Gastroesophageal sphincter (tissue), 4 donors: ENCODE measurements at regions not wholly inside any gene's neighbourhood (a gene's known extent, or its start where the extent isn't known, plus 50 kb on each side); places are given as distances from the start of the nearest gene placed in this dataset.
A peak's percentile ranks its signal among the peaks of the same experiment; 100 is the strongest.

Experiments used
- ATAC-seq: fragments of 150-250 bp; one replicate; pipeline ENCODE4 v1.9.1; 2016; ENCODE audit warnings: mild to moderate bottlenecking, moderate library complexity
- H3K27ac ChIP-seq, 4 donors: fragments of 200-600 bp; sonication (generic) in 3 of 4; 1 replicate in 3 of 4; 2 replicates in 1 of 4; pipeline ENCODE4 v1.5.1; 2016 to 2019
- H3K27me3 ChIP-seq: fragments of 200-600 bp; sonication (generic); one replicate; pipeline ENCODE4 v1.5.1; 2019
- H3K36me3 ChIP-seq, 2 donors: fragments of 200-600 bp; sonication (generic); one replicate each; pipeline ENCODE4 v1.5.1; 2019; ENCODE audit warnings: control low read depth in 1 of 2
- H3K4me1 ChIP-seq, 3 donors: fragments of 200-600 bp; sonication (generic); 1 replicate in 2 of 3; 2 replicates in 1 of 3; pipeline ENCODE4 v1.5.1; 2016 to 2019; ENCODE audit warnings: control low read depth in 2 of 3
- H3K4me3 ChIP-seq, 2 donors: fragments of 200-600 bp; sonication (generic); one replicate each; pipeline ENCODE4 v1.5.1; 2019; ENCODE audit warnings: mild to moderate bottlenecking in 1 of 2, moderate library complexity in 1 of 2
- H3K9me3 ChIP-seq, 3 donors: fragments of 200-600 bp; sonication (generic); one replicate each; pipeline ENCODE4 v1.5.1; 2017 to 2019; ENCODE audit warnings: control low read depth in 2 of 3
- EP300 ChIP-seq: sonication (generic); formaldehyde crosslinking; IDR thresholded peaks from one replicate; pipeline ENCODE4 v1.6.1; 2017; ENCODE audit warnings: antibody characterized with exemption, mild to moderate bottlenecking
- POLR2A ChIP-seq, 2 donors: fragments of 450-650 bp; IDR thresholded peaks; one replicate each; pipeline ENCODE4 v1.6.1; 2017; ENCODE audit warnings: antibody characterized with exemption in 2 of 2, mild to moderate bottlenecking in 2 of 2, moderate library complexity in 1 of 2
- POLR2AphosphoS5 ChIP-seq: sonication (generic); formaldehyde crosslinking; IDR thresholded peaks from one replicate; pipeline ENCODE4 v1.6.1; 2017; ENCODE audit warnings: antibody characterized with exemption
- WGBS, 2 donors: methylation state at CpG; one replicate each; pipeline ENCODE4 v1.1.5; 2018; ENCODE audit warnings: low coverage in 1 of 2; 5-methylcytosine and 5-hydroxymethylcytosine counted together
- TF ChIP-seq, protein P1 (sequence below), 4 experiments: fragments of 200-600 bp in 2 of 4; fragments of 450-650 bp in 2 of 4; sonication (generic) in 1 of 4; IDR thresholded peaks; one replicate each; pipeline ENCODE4 v1.5.1; 2017 to 2019; ENCODE audit warnings: antibody characterized with exemption in 4 of 4, mild to moderate bottlenecking in 2 of 4, moderate library complexity in 2 of 4

GRCh38 chr3:74479915-74480314 lies 134.5 kb downstream of the CNTN3 start:
- no peak overlapping the region for H3K27ac ChIP-seq
- H3K4me1 ChIP-seq = no peaks in the 10 kb centered on the region
- H3K4me3 ChIP-seq = no peak overlapping the region
- H3K36me3 ChIP-seq = no peaks in the 10 kb centered on the region
- no peaks in the 10 kb centered on the region for H3K27me3 ChIP-seq
- H3K9me3 ChIP-seq = no peaks in the 10 kb centered on the region
- TF ChIP-seq EP300 (no peak), POLR2A (IDR thresholded peaks at IDR 0.05) (no peak), POLR2AphosphoS5 (no peak)
- TF ChIP-seq, protein P1, sequence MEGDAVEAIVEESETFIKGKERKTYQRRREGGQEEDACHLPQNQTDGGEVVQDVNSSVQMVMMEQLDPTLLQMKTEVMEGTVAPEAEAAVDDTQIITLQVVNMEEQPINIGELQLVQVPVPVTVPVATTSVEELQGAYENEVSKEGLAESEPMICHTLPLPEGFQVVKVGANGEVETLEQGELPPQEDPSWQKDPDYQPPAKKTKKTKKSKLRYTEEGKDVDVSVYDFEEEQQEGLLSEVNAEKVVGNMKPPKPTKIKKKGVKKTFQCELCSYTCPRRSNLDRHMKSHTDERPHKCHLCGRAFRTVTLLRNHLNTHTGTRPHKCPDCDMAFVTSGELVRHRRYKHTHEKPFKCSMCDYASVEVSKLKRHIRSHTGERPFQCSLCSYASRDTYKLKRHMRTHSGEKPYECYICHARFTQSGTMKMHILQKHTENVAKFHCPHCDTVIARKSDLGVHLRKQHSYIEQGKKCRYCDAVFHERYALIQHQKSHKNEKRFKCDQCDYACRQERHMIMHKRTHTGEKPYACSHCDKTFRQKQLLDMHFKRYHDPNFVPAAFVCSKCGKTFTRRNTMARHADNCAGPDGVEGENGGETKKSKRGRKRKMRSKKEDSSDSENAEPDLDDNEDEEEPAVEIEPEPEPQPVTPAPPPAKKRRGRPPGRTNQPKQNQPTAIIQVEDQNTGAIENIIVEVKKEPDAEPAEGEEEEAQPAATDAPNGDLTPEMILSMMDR (IDR thresholded peaks at IDR 0.05) = no peak
- ATAC-seq = no peak

GRCh38 chr3:74470313-74470712 lies 144.1 kb downstream of the CNTN3 start:
- Histone ChIP-seq H3K4me1 (peaks cover 0 to 11% (median 0%) of the 10 kb centered on the region in 3 donors), H3K36me3 (no peaks in the 10 kb centered on the region), H3K27ac (no peak overlapping the region), H3K9me3 (no peaks in the 10 kb centered on the region), H3K4me3 (no peak overlapping the region), H3K27me3 (no peaks in the 10 kb centered on the region)
- TF ChIP-seq, protein P1 (IDR thresholded peaks at IDR 0.05) = no peak
- TF ChIP-seq EP300 = no peak
- WGBS, 2 donors = 99 to 100% methylated on average over 3 to 4 of the region's 4 CpGs
- ATAC-seq = no peak

DNA sequence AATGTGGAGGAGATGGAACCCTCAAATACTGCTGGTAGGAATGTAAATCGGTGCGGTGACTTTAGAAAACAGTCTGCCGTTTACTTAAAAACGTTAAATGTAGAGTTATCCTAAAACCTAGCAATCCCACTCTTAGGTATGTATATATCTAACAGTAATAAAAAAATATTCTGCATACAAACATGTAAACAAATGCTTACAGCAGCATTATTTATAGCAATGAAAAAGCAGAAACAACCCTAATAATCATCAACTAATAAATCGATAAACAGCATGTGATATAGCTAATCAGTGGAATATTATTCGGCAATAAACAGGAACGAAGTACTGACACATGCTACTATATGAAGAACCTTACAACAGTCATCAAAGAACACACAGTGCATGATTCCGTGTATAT lies 144.7 kb downstream of the CNTN3 start:
- H3K4me1 ChIP-seq = peaks cover 0 to 17% (median 0%) of the 10 kb centered on the region in 3 donors
- 90 to 93% methylated on average over 8 of the region's 8 CpGs for WGBS, 2 donors
- TF ChIP-seq POLR2AphosphoS5 = no peak
- TF ChIP-seq POLR2A (IDR thresholded peaks at IDR 0.05) = no peak
- TF ChIP-seq, protein P1 (IDR thresholded peaks at IDR 0.05) = no peak
- TF ChIP-seq EP300 = no peak
- H3K4me3 ChIP-seq = no peak overlapping the region
- H3K27me3 ChIP-seq = no peaks in the 10 kb centered on the region
- H3K36me3 ChIP-seq = no peaks in the 10 kb centered on the region
- no peak overlapping the region for H3K27ac ChIP-seq
- ATAC-seq = no peak
- no peaks in the 10 kb centered on the region for H3K9me3 ChIP-seq

- ATAC-seq = no peak
- WGBS, 2 donors = 80 to 89% methylated on average over 1 to 3 of the region's 3 CpGs
- Histone ChIP-seq H3K36me3 (no peaks in the 10 kb centered on the region), H3K4me3 (no peak overlapping the region), H3K27me3 (no peaks in the 10 kb centered on the region), H3K9me3 (no peaks in the 10 kb centered on the region), H3K4me1 (peaks cover 0 to 22% (median 0%) of the 10 kb centered on the region in 3 donors), H3K27ac (no peak overlapping the region)
- no peak for TF ChIP-seq POLR2AphosphoS5
- TF ChIP-seq EP300 = no peak
- TF ChIP-seq POLR2A (IDR thresholded peaks at IDR 0.05) = no peak
- TF ChIP-seq, protein P1 (IDR thresholded peaks at IDR 0.05) = no peak
Measured at GRCh38 chr3:74469151-74469550, 145.3 kb downstream of the CNTN3 start.

DNA sequence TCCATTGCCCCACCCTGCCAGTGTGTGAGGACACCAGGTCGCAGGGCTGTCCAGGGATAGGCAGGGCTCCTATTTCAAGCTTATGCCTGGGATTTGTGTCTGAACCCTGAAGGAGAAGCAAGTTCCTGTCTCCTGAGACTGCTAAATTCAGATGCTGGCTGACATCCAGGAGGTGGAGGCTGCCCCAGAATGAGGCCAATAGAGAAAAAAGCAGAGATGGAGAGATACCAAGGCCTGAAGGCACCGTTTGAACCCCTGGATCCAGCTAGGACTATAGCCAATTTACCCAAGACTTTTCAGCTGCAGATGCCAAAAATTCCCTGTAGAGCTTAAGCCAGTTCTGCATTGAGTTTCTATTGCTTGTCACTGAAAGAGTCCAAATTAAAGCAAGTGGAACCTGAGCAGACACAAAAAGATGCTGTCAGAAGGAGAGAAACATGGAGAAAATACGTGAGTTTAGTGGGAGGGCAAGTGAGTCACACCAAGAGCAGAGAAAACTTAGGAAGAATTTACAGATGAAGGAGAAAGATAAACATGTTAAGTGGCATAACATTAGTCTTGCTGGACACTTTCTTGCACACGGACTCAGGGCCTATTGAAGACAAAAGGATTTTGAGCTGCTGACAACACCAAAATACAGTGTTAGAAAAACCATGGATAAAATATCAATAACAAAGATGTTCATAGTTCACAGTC lies 148.6 kb downstream of the CNTN3 start:
- Histone ChIP-seq H3K36me3 (no peaks in the 10 kb centered on the region), H3K27me3 (no peaks in the 10 kb centered on the region), H3K27ac (peak overlapping the region in 2 of 4 donors; percentile 46 to 57), H3K4me3 (no peak overlapping the region), H3K4me1 (peaks cover 0 to 22% (median 0%) of the 10 kb centered on the region in 3 donors), H3K9me3 (no peaks in the 10 kb centered on the region)
- TF ChIP-seq POLR2AphosphoS5 (no peak), EP300 (no peak), POLR2A (IDR thresholded peaks at IDR 0.05) (no peak)
- TF ChIP-seq, protein P1 (IDR thresholded peaks at IDR 0.05) = no peak
- WGBS, 2 donors = 5 to 18% methylated on average over 2 to 3 of the region's 4 CpGs
- peak; percentile 16 for ATAC-seq
